Lung microvascular endothelial cell (primary cell): ENCODE measurements at regions not wholly inside any gene's neighbourhood (a gene's known extent, or its start where the extent isn't known, plus 50 kb on each side); places are given as distances from the start of the nearest gene placed in this dataset.
A peak's percentile ranks its signal among the peaks of the same experiment; 100 is the strongest.
"Not testable (repeated sequence)": the region's sequence is repeated elsewhere in the genome, so short reads cannot be mapped to it uniquely, and the experiment has no call there.

ENCODE experiments used
- DNase-seq, 2 donors: peaks; one replicate each; pipeline versions ENCODE4 v3.0.0 to v3.0.0-alpha.2; 2010; ENCODE audit warnings: low read depth in 2 of 2

GRCh38 chr15:23850666-23851065, 163.6 kb upstream of the NDN start:
- no peak for DNase-seq

GRCh38 chr15:23851921-23852320, 164.8 kb upstream of the NDN start:
- no peak for DNase-seq

- no peak for DNase-seq
Measured at GRCh38 chr15:23853286-23853685, 166.2 kb upstream of the NDN start.

- DNase-seq, result no peak
Measured at GRCh38 chr15:23854203-23854911, 167.3 kb upstream of the NDN start.

- no peak for DNase-seq
Measured at GRCh38 chr15:23854912-23855659, 168.0 kb upstream of the NDN start.

GRCh38 chr15:23855947-23856346, 168.8 kb upstream of the NDN start:
- DNase-seq, result no peak

- peak; percentile 4 to 9 for DNase-seq
Measured at GRCh38 chr15:23857028-23857641, 170.0 kb upstream of the NDN start.

GRCh38 chr15:23859008-23859407, 171.9 kb upstream of the NDN start:
- no peak for DNase-seq

GRCh38 chr15:23860290-23861245, 173.5 kb upstream of the NDN start:
- no peak for DNase-seq

- DNase-seq, result no peak
Measured at GRCh38 chr15:23866832-23867231, 179.7 kb upstream of the NDN start.

- no peak for DNase-seq
Measured at GRCh38 chr15:23869396-23869795, 182.3 kb upstream of the NDN start.

GRCh38 chr15:23873613-23874012, 186.5 kb upstream of the NDN start:
- not testable (repeated sequence) for DNase-seq

GRCh38 chr15:23877502-23878412, 190.7 kb upstream of the NDN start:
- DNase-seq, result peak; percentile 1 to 6

- DNase-seq, result no peak
Measured at GRCh38 chr15:23881291-23881690, 194.2 kb upstream of the NDN start.

- DNase-seq, result no peak
Measured at GRCh38 chr15:23890218-23890617, 203.1 kb upstream of the NDN start.

GRCh38 chr15:23897091-23897490, 210.0 kb upstream of the NDN start:
- no peak for DNase-seq

- no peak for DNase-seq
Measured at GRCh38 chr15:23897531-23897930, 210.4 kb upstream of the NDN start.

GRCh38 chr15:23910030-23910429, 222.9 kb upstream of the NDN start:
- DNase-seq, result no peak

- no peak for DNase-seq
Measured at GRCh38 chr15:23912191-23912590, 225.1 kb upstream of the NDN start.

GRCh38 chr15:23913081-23913480, 226.0 kb upstream of the NDN start:
- no peak for DNase-seq

- no peak for DNase-seq
Measured at GRCh38 chr15:23913635-23914034, 226.5 kb upstream of the NDN start.
